GM21529 (cell line): ENCODE measurements at regions not wholly inside any gene's neighbourhood (a gene's known extent, or its start where the extent isn't known, plus 50 kb on each side); places are given as distances from the start of the nearest gene placed in this dataset.

ENCODE experiments used
- ATAC-seq: cut with Tn5 transposase; IDR thresholded peaks from one replicate; pipeline ENCODE4 v1.9.1; 2021; ENCODE audit not compliant: unreplicated experiment

DNA sequence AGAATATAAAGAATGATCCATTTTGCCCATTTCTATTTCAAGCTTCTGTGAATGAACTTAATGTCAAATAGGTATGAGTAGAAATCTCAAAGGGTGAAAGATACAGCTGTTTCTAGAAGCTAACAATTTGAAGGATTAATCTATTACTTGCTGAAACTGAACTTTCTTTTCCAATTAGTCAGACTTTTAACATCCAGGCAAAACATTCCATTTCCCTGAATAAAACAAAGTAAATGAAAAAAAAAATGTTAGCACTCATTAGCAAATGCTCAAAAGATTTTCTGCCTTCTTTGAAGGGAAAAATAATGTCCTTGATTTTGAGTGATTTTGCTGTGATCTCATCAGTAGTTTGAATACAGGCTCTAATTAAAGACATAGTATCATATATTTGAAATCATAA lies 447.6 kb upstream of the PRMT6 start:
- no peak for ATAC-seq

DNA sequence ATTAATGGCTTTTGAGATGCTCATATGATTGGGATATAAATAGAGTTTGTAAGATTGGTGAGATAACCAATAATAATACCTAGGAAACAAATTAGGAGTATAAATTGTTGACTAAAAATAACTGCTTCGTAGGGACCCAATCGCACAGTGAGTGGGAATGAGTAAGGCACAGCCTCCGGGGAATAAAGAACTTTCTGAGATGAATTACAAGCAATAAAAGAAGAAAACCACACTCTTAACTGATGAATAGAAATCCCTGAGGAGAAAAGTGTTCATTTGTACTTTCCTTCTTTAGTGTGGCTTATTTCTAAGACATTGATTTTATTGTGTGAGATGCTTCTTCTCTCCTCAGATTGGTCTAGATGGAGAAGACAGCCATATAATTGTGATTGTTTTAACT lies 443.4 kb upstream of the PRMT6 start:
- ATAC-seq: no peak

DNA sequence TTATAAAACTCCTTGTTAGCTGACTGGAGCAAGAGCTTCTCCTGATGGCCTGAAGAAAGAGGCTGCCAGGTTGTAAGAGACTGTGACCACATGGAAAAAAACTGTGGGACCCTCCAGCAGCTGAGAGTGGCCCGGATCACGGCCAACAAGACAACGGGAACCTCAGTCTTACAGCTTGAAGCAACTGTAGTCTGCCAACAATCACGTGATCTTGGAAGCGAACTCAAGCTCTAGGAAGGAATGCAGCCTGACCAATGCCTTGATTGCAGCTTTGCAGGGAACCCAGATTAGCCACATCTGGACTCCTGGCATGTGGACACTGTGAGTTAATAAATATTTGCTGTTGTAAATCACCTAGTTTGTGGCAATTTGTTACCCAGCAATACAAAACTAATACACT lies 442.6 kb upstream of the PRMT6 start:
- ATAC-seq: no peak

DNA sequence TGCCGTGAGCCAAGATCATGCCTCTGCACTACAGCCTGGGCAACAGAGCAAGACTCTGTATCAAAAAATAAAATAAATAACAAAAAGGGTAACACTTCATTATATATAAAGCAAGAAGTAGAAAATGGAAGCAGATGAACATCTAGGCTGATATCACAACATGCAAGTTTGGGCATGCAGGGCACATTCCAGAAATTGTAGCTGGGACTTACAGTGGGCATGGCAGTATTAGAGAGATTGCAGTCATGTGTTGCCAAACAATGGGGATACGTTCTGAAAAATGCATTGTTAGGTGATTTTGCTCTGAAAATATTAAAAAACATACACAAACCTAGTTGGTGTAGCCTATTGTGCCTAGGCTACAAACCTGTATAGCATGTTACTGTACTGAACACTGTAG lies 441.0 kb upstream of the PRMT6 start:
- ATAC-seq: no peak

DNA sequence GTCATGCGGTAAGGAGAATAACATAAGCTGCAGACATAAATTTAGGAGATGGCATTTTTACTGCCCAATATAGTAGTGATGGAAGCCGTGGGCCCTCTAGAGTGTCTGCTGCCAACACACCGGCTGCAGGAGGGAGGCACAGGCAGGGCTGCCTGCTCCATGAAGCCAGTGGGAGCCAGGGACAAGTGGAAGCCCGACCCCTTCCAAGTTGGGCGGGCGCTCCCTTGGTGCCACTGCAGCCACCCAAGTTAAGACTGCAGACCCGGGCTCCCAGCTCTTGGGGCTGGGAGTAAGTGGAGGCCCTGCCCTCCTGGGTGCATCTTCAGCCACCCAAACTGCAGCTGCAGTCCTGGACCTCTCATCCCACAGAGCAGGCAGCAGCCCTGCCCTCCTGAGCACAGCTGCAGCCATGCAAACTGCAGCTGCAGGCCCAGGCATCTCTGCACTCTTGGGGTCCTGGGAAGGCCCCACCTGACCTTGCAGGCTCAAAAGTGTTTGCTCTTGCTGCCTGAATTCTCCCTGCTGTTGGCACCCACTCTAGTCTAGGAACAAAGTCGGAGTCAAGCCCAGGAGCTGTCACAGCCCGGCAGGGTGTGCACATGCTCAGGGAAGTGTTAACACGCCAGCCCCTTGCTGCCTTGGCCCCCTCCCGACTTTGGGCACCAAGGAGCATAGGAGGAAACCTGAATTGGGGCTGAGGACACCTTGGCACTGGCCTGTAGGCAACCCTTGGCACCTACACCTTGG lies 437.2 kb upstream of the PRMT6 start:
- no peak for ATAC-seq

DNA sequence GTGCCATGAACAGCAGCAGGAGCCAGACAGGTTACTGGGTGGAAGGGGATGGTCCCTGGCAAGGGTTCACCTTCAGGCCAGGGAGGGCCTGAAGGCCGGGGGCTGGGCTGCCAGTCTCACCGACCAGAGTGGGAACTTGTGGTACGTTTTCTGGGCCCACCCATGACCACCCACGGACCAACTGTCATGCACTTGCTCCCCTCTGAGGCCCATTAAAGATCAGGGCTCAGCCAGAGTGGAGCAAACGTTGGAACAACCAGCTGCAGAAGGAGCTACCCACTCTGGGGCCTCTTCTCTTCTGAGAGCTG lies 436.7 kb upstream of the PRMT6 start:
- no peak for ATAC-seq

DNA sequence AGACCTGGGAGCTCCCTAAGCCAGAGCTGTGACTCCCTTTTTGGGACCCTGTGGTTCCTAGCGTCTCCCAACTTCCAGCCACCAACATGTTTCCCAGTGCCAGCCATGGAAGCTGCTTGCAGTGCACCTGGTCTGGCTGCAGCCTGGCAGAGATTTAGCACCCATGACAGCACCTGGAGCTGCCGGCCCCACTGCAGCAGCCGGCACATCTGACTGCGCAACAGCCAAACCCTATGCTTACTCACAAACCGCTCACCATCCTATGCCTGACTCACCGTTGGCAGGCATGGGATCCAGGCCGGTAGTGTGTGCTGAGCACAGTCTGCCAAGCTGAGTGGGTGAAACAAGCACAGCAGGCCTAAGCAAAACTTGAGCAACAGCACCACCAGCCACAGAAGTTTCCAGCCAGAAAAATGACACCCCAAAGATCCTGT lies 435.9 kb upstream of the PRMT6 start:
- no peak for ATAC-seq

DNA sequence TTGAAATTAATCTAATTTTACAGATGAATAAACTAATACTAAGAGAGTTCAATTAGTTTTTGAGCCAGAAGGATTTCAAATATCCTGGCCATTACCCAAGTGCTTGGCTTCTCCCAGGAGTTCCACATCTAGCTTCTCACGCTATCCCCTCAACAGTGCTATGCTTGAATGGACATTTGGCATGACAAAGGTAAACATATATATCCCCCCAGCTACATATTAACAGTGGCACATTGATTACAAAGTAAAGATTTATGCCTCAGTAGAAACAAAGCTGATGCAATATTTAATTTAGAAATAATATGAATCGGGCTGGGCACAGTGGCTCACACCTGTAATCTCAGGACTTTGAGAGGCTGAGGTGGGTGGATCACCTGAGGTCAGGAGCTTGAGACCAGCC lies 434.6 kb upstream of the PRMT6 start:
- ATAC-seq: no peak

DNA sequence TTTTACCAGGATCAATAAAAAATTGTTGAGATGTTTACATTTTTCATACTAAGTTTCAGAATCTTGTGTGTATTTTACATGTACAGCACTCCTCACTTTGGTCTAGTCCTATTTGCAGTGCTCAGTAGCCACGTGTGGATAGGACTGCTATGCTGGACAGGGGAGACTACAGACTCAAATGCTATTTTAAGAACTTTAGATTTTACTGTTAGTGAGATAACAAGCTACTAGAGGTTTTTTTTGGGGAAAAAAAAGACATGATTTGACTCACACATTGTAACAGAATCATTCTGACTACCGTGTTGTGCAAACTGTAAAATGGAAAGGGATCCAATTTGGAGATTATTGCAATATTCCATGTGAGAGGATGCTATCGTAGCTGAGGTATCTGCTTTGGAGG lies 418.9 kb upstream of the PRMT6 start:
- no peak for ATAC-seq

DNA sequence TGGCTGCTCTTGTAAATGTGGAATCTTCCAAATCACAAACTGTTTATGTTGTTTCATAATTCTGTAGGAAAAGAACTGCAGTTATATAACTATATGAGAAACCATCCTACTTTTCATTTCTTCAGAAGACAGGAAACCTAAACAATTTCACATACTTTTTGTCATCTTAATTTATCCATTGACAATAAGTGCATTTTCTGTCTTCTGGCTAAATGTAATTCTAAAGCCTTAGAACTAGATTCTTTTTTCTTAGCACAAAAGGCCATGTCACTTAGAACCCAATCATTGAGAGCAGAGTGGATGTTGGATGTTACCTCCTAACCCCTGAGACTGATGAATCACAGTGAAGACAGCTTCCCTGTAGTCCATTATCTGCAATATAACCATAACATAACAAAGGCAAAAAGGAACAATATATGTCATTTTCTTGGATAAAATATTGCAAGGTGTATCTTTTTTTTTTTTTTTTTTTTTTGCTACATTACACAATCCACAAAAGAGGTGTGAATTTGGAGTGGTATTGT lies 410.2 kb upstream of the PRMT6 start:
- no peak for ATAC-seq

DNA sequence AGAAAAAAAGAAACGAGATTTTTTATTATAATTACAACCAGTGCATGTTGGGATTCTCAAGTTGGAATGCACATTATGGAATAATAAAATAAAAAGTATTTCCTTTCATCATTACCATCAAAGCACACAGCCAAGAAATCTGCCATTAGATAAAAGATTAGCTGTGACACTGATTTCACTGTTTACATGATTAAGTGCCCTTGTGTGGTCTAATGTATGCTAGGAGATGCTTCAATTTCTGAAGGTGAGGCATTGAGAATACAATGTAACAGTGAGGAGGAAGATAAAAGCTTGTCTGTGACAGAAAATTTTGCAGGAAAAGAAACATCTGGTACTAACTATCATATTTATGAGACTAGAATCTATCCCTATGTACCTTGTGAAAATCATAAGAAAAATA lies 409.7 kb upstream of the PRMT6 start:
- no peak for ATAC-seq

DNA sequence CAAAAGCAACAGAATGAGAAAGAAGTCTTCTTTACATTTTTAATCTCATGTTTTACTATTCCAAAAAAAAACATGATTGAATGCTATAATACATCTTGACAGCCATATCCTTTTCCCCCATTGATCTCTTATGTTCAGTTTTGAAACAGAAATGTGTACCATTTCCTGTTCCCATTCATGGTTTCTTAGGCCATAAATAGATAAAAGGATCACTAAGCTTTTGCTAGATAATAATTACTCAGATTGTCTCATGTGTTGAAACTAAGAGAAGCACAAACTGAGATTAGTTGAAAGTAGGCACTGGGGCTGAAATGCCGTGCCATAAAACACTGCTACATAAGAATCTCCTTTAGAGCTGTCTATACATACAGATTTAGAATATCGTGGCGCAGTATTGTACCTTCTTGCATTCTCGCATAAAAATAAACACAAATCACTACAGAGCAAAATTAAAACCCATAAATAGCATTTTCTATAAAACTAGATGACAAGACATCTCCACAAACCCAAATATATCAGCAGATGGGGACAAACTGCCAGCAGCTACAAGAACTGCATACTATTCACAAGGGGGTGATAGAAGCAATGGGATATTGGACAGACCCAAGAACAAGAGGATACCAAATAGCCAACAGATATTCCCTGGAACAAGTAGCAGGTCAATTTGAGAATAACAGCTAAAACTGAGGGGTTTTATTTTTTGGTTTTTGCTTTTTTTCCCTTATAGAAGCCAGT lies 405.3 kb upstream of the PRMT6 start:
- no peak for ATAC-seq

DNA sequence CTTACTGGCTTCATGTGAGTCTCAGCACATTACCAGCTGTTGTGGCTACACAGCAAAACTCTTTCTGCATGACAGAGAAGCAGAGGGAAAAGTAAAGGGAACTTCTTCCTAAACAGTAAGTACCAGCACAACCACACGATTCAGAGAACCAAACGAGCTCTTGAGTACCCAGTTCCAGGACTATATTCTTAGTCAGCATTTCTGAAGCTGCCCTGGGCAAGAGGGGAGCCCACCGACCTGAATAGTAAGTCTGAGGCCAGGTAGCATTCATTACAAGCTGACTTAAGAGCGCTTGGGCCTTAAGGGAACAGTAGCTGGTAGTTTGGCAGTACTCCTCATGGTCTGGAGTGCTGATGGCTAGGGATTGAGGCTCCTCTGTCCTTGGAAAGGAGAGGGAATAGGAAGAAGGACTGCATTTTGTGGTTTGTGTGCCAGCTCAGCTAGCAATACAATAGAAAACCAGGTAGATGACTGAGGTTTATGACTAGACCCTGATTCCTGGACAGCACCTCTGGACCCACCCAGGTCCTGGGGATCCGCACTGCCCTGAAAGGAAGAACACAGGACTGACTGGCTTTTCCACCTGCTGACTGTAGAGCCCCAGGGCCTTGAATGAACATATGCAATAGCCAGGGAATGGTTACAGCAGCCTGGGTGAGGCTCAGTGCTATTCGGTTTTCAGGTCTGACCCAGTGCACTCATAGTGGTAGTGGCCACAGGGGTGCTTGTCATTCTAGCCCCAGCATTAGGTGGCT lies 396.8 kb upstream of the PRMT6 start:
- ATAC-seq: no peak

DNA sequence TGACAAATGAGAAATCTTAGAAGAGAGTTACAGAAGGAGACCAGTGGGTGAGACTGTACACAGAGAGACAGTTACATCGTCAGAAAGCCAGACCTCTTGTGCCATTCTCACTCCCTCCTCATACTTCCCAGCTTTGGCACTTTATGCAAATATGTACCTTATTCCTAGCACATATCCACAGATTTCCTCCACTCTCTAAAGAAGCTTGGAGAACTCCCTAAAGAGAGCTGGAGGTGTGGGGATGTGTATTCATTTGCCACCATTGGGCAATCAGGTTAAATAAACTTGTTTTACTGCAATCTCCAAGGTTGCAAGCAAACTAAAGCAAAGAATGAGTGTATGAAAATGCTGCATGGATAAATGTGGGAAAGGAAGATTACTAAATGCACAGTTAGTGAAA lies 380.9 kb upstream of the PRMT6 start:
- ATAC-seq: no peak

DNA sequence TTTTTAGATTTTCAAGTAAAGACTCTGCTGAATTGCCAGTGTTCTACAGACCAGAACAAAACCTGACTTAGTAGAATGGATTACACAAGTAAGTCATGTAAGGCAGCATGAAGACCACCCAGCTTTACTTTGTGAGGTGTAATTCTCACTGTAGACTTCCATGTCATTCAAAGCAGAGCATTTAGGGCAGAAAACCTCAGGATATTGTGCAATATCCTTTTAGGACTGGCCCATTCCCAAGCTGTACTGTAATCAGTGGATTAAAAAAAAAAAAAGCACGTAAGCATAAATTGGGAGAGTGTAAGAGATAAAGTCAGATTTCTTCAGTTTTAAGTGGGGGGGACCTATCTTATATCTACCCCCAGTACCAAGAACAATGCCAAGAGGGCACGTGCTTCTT lies 380.5 kb upstream of the PRMT6 start:
- ATAC-seq: no peak

DNA sequence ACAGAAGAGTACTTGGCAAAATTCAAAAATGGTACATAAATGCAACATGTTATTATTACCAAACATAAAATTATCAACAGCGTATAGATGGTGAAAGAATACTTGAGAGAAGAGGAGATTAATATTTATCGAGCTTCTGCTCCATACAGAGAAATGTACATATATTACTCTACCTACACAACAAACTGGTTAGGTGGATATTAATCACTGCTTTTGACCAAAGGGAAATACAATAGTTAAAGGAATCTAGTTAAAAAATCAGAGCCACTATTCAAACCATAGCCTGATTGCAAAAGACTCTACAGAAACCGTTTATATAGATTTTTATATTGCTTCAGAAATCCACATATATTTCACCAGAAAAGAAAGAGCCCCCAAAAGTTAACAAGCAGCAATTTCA lies 379.3 kb upstream of the PRMT6 start:
- no peak for ATAC-seq

DNA sequence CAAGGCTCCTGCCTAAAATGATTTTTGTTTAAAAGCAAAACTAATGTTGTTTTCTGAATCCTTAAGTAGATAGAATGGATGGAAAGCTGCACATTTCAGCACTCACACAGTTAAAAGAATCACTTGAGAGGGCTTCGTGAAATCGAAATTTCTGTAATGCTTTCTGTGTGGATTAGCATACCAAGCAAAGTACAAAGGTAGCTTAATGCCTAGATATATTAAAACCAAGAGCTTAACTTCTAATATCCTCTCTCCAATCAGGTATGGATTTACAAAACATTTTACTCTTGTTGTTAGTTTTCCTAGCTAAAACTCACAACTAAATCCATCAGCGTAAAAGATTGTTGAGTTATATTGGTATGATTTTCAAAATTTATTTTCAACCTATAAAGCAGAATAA lies 378.8 kb upstream of the PRMT6 start:
- no peak for ATAC-seq

DNA sequence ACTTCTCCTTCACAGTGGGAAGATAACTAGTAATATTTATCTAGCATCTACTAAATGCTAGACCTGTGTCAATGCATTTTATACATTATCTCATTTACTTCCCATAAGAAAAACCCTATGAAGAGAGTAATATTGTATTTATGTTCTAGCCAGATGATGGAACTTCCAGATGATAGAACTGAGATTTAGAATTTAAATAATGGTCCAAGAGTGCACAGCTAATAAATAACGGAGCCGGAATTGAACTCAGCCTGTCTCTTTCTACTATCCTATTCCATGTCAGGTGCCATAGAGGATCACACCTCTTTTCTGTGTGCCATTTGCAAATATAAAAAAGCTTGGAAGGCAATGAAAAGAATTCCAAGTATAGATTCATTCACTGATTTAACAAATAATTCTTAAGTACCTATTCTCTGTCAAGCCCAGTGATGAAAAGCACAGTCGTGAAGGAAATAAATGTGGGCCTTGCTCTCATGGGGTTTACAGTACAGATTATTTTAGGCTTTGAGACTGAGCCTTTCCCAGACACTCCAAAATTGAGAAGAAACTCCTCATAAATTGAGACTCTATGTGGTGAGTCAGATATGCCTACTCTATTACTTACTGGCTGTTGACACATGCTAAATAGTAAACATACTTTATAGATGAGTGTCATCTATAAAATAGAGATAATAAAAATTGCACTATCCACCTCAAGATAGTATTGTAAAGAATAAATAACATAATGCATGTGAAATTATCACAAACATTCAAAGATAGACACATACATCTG lies 378.0 kb upstream of the PRMT6 start:
- ATAC-seq: no peak

DNA sequence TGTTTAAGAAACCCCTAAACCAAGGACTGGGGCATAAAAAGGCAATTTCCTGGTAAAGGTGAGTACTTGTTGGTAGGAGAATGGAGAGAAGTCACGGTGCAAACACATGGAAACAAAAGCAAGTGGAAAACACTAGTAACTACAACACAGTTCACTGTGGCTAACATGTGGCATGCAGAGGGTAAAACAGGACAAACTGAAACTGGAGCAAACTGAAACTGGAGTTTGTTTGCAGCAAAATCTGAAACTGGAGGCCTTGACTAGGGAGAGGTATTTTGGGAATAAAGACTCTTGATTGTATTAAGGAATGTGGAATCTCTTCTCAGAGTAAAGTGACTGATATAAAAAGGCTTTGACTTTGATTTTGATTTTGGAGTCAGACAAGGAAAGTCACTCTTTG lies 376.3 kb upstream of the PRMT6 start:
- no peak for ATAC-seq

DNA sequence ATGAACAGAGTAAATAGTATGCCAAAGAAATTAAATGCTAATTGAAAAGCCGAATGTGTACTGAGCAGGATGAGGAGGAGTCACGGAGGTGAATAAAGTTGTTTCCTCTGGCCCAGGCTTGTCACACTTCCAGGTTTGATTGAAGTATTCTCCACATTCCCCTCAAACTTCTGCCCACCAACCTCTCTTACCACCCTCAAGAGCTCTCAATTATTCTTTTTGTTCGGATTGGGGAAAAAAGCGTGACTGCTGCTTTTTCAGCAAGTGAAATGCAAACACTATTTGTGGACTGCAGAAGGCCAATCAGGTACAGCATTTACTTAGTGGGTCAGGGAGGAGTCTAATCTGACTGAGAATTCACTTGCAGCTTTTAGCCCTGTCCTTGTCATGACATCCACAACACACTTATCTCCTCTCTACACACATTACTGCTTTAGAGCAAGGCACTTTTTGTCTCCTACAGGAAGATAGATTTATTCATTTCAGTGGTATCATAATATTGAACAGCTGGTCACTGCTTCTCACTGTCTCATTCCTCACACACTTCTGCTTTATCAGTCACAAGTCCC lies 375.6 kb upstream of the PRMT6 start:
- no peak for ATAC-seq

DNA sequence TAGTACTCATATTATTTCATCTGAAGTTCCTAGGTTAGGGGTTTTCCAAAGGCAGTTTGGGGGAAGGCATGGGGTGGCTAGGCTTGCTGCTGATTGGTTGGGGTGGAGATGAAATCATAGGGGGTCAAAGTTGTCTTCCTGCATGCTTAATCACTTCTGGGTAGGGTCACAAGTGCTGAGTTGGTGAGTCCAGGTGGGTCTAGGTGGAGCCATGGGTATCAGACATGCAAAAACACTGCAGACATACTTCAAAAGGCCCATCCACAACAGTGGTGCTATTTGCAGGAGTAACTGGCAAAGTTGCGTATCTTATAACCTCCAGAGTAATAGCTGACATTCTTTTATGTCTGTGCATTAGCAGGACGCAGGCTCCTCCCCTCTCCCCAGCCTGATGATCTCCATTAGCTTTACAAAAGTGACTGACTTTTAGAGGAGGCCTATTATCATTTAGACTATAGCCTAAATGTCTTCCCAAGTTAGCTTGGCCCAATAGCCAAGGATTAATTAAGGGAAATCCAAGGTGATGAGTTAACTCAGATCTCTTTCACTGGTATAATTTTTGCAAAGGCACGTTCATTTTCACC lies 374.4 kb upstream of the PRMT6 start:
- ATAC-seq: no peak
